HS-5 (cell line): ENCODE measurements at regions not wholly inside any gene's neighbourhood (a gene's known extent, or its start where the extent isn't known, plus 50 kb on each side); places are given as distances from the start of the nearest gene placed in this dataset.
A peak's percentile ranks its signal among the peaks of the same experiment; 100 is the strongest.
"Not testable (repeated sequence)": the region's sequence is repeated elsewhere in the genome, so short reads cannot be mapped to it uniquely, and the experiment has no call there.

ENCODE experiments used
- DNase-seq: peaks from one replicate; pipeline ENCODE4 v3.0.0-alpha.2; 2012; ENCODE audit warnings: low read depth

DNA sequence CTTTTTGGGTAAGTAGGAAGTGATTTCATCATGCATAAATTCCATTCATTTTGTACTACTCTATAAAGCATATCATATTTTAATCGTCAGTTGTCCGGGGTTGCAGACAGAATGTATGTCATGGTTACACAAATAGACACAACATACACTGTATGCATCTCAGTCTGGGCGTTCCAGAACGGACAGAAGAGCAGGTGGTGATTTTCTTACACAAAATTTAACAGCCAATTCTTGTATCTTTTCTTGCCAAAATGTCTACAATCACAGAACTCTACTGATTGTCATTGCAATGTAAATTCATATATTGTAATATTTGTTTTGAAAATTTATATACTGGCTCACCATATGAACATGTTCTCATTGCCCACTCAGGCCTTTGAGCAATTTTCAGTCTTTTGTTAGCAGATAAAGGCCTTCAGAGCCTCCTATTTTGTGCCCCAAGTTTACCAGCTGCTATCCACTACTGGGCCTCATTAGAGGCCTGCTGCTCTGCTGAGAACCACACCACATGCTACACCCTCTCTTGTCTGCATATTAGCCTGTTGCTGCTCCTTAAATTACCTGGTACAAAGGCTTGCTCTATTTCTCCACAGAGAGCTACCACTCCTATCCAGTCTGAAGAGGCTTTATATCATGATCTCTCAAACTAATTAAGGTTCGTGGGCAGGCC, 61.5 kb downstream of the PRDM13 start:
- DNase-seq: no peak

DNA sequence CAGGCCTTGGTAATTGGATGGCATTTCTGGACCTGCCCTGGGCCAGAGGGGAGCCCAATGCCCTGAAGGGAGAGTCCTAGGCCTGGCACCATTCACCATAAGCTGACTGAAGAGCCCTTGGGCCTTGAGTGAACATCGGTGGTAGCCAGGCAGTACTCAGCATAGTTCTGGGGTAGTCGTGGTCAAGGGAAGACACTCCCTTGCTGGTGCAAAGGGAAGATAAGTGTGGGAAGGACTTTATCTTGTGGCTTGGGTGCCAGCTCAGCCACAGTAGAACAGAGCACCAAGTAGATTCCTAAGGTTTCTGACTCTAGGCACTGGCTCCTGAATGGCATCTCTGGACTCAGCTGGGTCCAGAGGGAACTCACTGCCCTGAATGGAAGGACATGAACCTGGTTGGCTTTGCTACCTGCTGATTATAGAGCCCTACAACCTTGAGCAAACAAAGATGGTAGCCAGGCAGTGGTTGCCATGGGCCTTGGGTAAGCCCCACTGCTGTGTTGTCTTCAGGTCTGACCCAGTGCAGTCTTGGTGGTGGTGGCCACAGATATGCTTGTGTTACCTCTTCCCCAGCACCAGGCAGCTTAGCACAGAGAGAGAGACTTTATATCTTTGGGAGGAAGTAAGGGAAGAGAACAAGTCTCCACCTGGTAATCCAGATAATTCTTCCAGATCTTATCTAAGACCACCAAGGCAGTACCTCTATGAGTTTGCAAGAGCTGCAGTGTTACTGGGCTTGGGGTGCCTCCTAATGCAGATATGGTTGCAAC, 83.5 kb downstream of the PRDM13 start:
- DNase-seq: no peak

DNA sequence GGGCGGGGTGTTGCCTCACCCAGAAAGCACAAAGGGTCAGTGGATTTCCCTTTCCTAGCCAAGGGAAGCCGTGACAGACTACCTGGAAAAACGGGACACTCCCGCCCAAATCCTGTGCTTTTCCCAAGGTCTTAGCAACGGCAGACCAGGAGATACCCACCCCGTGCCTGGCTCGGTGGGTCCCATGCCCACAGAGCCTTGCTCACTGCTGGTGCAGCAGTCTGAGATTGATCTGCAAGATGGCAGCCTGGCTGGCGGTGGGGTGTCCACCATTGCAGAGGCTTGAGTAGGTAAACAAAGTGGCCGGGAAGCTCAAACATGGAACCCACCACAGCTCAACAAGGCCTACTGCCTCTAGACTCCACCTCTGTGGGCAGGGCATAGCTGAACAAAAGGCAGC, 95.7 kb downstream of the PRDM13 start:
- DNase-seq: not testable (repeated sequence)

DNA sequence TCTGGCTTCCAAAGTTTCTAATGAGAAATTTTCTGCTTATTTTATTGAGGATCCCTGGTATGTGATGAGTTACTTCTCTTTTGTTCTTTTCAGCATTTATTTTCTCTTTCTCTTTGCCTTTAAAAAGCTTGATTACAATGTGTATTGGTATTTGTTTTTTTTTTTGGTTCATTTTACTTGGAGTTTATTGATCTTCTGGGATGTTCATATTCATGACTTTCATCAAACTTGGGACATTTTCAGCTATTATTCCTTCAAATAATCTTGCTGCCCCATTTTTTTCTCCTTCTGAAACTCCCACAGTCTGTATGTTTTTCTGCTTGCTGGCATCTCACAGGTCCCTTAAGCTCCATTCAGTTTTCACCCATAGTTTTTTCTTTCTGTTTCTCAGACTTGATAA, 102.4 kb downstream of the PRDM13 start:
- DNase-seq: no peak

DNA sequence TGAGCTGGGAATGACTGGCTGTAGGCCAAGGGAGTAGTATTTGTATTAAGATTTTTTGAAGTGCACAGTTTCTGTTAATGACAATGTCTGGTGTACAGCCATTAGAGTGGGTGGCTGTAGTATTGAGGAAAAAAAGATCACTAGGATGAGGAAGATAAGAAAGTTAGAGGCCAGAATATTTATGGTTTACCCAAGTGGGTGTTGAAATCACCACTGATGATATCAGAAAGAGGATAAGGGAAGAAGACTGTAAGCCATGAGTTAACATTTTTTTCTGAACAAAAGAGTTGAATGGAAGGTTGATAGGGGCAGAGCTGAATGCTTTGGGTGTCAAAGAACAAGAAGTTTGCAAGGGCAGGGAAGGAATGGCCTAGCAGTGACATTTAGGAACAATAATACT, 104.7 kb downstream of the PRDM13 start:
- no peak for DNase-seq

DNA sequence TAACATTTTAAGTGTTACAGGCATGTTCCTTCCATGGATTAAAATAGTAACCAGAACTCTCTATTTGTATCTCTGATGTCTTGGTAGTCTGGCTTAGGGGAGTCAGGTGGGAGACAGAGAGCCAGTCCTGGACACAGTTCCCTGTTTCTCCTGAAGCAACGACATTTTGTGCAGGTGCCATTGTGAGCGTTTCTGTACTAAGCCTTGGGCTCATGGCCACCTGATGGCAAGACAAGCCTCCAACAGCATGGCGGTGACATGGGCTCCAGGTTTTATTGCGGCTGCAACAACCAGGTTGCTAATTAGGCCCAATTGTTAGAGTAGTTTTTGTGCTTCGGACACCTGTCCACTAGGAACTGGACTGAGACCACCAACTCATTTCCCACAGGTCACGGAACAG, 105.3 kb downstream of the PRDM13 start:
- DNase-seq: no peak

DNA sequence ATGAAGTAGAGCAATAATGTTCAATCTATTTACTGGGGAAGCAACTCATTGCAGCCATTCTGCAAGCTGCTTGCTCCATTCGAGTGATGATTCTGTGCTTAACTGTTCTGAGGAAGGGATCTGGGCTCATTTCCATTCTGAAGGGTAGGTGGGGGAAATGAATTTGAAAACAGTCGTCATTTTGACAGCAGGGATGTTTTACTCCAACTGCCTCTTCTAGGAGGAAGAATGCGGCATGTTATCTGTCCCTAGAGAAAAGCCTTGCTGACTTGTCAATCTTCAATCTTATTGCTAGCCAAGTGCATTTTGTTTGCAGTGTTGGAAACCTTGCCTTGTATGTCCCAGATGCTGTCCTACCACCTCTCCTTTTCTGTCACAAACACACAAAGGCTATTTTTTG, 105.9 kb downstream of the PRDM13 start:
- DNase-seq: no peak

DNA sequence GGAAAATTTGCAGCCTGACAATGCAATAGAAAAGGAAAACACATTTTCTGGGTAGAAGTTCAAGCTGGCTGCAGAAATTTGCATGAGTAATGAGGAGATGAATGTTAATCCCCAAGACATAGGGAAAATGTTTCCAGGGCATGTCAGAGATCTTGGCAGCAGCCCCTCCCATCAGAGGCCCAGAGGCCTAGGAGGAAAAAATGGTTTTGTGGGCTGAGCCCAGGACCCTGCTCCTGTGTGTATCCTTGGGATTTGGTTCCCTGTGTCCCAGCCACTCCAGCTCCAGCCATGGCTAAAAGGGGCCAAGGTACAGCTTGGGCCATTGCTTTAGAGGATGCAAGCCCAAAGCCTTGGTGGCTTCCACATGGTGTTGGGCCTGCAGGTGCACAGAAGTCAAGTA, 115.4 kb downstream of the PRDM13 start:
- not testable (repeated sequence) for DNase-seq

DNA sequence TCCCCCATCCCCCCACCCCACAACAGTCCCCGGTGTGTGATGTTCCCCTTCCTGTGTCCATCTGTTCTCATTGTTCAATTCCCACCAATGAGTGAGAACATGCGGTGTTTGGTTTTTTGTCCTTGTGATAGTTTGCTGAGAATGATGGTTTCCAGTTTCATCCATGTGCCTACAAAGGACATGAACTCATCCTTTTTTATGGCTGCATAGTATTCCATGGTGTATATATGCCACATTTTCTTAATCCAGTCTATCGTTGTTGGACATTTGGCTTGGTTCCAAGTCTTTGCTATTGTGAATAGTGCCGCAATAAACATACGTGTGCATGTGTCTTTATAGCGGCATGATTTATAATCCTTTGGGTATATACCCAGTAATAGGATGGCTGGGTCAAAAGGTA, 123.6 kb downstream of the PRDM13 start:
- not testable (repeated sequence) for DNase-seq

DNA sequence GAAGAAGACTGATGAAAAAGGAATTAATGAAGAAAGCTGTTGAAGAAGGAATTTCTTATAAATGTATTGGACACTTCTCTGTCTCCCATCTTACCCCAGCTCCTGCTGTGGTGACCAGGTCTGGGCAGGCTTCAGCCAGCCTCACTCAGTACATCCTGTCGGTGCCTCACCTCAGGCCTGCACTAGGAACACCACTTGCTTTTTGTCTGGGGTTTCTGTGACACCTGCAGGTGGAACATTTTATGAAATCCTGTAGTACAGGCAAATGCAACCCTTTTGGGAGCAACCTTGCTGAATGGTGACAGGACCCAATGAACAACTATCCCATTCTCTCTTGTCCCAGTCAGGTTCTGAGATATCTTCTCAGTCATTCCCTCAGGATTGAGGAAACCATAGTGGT, 129.7 kb downstream of the PRDM13 start:
- DNase-seq: no peak

DNA sequence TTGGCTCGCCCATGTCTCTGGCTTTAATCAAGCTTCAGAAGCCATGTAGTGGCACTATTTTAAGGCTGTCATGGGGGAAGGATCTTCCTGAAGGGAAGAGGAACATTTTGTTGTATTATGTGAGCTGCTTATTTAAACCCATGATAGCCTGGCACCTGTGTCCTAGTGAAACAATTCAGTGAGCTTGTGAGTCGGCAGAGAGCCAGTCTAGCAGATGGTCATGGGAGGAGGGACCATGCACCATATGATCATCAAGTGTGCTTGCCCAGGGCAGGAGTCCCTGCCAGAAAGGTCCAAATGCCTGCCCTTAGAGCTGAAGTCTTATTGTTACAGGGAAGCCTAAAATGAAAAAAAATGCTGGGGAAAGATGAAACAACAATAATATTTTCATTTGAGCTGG, 132.9 kb downstream of the PRDM13 start:
- no peak for DNase-seq

DNA sequence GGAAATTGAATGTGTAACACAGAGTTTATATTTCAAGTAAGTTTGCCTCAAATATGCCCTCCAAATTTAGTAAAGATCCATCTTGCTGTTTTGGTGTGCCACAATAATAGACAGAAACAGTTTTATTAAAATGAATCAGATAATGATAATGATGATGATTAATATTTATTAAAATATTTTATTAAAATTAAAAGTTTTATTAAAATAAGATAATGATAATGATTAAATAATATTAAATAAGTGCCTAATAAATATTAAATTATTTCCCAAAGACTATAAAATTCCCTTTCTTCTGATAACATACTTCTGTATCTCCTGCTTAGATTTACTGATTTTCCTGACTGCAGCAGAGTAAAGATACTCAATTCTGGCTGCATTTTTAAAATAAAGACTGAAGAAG, 134.5 kb downstream of the PRDM13 start:
- DNase-seq: no peak

DNA sequence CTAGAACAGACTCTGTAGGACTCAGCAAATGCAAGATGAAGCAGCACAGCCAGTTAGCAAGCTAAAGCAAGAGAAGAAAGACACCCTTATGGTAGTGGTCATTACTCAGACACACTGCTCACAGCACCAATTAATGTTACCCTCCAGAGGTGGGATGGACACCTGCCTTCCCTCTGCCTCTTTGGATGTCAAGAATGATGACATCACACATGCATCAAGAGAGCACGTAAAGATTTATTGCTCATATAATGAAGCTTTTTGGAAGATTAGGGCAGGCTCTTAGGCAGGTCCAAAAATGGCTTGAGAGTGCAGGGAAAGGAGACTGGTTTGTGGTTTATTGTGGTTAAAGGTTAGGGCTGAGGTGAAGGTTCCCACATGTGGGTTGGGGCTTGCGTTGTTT, 137.0 kb downstream of the PRDM13 start:
- no peak for DNase-seq

DNA sequence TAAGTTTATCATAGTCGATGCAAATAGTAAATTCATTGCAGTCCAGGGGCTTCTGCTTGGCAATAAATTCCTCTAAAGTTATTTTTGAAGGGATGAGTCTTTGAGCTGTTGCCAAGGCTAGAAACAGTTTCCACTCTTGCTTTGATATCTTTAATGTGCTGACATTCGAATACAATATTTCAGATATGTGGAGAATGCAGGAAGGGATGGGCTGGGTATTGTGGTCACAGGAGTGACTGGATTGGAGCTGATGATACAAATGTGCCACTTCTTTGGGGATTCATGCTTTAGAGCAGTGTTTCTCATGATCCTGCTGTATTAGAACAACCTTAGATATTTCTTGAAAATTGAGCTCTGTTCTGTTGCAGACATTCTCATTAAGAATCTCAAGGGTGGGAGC, 139.0 kb downstream of the PRDM13 start:
- DNase-seq: peak; percentile 70

DNA sequence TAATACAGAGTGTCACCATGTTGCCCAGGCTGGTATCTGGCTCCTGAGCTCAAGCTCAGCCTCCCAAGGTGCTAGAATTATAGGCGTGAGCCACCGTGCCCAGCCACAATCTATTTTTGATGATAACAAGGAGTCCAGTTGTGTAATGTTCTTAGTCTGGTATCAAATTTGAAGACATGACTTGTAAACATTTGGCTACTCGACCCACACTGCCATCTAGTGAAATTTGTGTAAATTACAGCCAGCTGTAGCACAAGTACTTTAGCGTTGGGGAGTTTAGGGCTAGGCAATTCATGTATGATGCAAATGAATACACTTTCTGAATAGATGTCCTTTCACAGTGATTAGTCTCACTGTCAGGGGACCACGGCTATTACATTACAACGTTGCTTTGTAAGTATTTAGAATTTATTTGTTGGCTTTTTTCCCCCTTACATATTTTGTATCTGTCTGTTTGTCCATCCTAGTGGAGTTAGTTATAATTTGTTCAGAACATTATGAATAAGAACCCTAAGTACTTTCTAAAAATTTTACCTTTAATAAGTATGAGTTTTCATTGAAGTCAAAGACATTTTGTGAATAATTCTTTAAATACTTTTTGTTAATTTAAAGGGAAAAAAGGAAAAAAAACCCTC, 139.7 kb downstream of the PRDM13 start:
- DNase-seq: peak; percentile 68

DNA sequence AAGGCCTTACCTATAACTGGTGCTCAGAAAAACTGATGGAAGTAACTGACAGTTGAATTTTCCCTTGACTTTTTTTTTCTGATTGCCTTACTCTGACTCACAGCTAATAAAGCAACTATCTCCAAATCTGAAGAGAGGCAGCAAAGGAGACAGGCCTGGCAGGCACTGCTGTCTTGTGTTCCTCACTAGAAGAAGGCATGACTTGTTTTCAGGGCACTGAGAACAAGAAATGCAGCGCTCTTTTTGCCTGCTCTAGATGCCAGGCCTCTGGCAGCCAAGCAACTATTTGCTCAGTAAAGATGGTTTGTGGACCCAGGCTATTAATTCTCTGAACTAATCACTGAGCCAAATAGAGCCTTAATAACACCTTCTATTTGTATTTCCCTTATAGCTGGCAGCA, 155.1 kb downstream of the PRDM13 start:
- DNase-seq: no peak

DNA sequence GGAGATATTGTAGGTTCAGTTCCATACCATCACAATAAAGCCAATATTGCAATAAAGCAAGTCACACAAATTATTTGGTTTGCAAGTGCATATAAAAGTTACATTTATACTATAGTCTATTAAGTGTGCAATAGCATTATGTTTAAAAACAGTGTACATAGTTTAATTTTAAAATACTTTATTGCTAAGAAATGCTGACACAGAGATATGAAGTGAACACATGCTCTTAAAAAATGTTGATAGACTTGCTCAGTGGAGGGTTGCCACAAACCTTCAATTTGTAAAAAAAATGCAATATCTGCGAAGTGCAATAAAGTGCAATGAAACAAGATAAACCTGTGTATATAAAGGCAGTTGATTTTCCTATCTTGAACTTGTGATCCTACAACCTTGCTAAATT, 161.5 kb downstream of the PRDM13 start:
- no peak for DNase-seq

DNA sequence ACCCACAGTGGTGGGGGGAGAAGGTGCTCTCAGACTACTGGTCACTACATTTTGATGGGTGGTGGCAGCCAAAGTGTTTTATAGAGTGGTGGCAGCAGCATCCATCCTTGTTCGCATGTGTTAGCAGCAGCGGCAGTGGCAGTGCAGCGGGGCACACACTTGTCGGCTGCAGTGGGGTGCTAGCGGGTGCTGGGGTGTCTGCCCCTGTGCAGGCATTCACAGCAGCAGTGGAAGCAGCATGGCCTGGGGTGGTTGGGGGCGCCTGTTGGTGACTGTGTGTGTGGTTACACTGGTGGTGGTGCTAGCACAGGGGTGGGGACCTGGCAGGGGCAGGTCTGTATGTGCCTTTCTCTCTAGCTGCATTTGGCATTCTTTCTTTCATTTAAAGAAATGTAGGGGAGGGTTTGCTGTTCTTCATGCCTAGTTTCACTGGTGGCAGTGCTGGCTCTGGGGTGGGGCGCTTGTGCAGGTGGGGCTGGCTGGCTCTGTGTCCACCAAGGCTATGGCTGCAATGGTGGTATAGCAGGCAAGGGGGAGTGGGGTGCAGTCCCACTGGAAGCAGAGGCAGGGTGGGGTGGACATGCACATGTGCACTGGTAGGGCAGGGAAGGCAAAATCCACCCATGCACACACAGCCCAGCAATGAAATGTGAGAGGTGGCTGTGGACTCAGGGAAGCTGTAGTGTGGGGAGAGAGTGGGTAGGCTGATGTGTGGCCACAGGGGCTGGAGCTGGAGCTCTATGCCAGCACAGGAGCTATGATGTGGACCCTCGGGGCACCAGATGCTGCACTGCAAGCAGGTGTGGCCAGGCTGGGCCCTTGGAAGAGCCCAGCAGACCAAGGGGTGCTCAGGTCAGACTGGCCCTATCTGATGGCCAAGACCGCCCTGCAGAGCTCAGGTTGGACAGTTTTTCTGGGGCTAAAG, 173.3 kb downstream of the PRDM13 start:
- no peak for DNase-seq

DNA sequence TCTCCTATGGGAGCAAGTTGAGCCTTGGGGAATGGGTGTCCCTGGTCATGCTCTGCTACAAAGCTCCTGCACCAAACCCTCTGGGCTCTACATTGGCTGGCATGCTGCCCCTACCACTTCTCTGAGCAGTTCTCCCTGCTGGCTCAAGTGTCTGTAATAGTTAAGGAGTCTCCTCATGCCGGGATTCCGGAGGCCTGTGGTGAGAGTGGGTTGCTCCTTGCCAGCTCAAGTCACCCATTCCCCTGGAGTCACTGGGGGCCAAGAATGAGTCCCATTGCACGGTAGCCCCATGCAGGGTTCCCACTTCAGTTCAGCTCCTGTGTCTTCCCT, 173.9 kb downstream of the PRDM13 start:
- no peak for DNase-seq

DNA sequence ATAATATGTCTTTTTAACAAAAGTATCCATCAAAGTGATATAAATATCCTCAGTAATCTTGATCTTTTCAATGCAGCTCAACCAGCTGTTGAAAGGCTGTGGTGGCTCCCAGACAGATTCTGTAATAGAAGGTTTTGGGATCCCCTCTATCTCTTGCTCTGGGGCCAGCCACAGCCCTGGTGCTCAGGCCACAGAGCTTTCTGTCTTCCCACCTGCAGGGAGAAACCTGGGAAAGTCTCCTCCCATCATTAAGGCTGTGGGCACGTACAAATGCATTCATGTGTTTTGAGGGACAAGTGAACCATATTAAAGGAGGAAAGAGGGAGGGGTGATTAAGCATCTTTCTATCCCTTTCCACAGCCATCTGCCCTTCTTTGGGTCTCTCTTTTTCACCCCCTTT, 183.1 kb downstream of the PRDM13 start:
- no peak for DNase-seq

DNA sequence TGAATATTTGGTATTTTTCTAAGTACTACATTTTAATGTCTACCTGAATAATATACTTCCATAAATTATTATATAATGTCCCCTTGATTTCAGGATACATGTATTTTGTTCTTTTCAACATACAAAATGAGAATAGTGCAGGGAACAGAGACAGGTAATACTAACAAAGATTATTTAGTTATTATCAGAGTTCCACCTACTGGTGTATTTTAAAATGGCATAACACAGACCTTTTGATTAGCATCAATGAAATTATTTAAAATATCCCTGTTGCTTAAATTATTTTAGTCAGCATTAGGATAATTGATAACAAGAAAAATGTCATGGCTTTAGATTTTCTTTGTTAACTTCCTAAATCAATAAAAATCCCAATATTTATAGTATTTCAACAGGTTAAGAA, 184.0 kb downstream of the PRDM13 start:
- DNase-seq: no peak

DNA sequence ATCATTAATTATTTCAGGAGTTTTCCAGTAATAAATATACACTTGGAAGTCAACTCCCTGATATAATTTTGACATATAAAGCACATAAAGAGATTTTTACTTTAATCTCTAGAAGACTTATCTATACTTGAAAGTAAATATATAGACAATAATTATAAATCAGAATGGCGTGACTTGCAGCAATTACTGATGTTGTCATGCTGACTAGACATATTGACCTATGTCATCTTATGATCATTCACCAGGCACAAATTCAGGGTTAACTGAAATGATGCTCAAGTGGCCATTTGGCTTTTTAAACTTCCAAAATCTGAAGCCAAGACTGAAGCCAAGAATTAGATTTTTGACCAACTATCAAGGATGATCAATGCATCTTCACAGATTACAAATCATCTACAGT, 192.2 kb downstream of the MCHR2 start:
- no peak for DNase-seq
